SK-N-SH treated with all-trans-retinoic acid at 6 μM for 48 hours (cell line): ENCODE measurements at regions not wholly inside any gene's neighbourhood (a gene's known extent, or its start where the extent isn't known, plus 50 kb on each side); places are given as distances from the start of the nearest gene placed in this dataset.

ENCODE experiments used
- ATAC-seq: fragments of 200-7000 bp; cut with Tn5 transposase; 3 replicates; pipeline ENCODE4 v1.9.1; 2020; ENCODE audit warnings: mild to moderate bottlenecking, moderate library complexity
- ARNTL ChIP-seq: fragments of 450-650 bp; formaldehyde crosslinking; IDR thresholded peaks from 2 replicates; pipeline ENCODE4 v1.5.0; 2020; ENCODE audit warnings: low read depth, mild to moderate bottlenecking, moderate library complexity, borderline replicate concordance
- BACH2 ChIP-seq: fragments of 250-450 bp; sonication (Bioruptor Pico); IDR thresholded peaks from 2 replicates; pipeline ENCODE4 v1.9.0; 2021; ENCODE audit warnings: mild to moderate bottlenecking, borderline replicate concordance
- CSDC2 ChIP-seq: fragments of 250-450 bp; sonication (Bioruptor Pico); IDR thresholded peaks from 2 replicates; pipeline ENCODE4 v1.5.0; 2020; ENCODE audit warnings: mild to moderate bottlenecking, moderate library complexity
- ESRRG ChIP-seq: fragments of 250-450 bp; sonication (Bioruptor Pico); IDR thresholded peaks from 2 replicates; pipeline ENCODE4 v1.6.1; 2021; ENCODE audit warnings: mild to moderate bottlenecking
- GLIS3 ChIP-seq: fragments of 250-450 bp; sonication (Bioruptor Pico); IDR thresholded peaks from 2 replicates; pipeline ENCODE4 v1.5.0; 2020; ENCODE audit warnings: mild to moderate bottlenecking, moderate library complexity
- OSR1 ChIP-seq: fragments of 250-450 bp; sonication (Bioruptor Pico); IDR thresholded peaks from 2 replicates; pipeline ENCODE4 v1.8.0; 2022; ENCODE audit warnings: moderate library complexity, mild to moderate bottlenecking, inconsistent platforms
- PPARA ChIP-seq: fragments of 250-450 bp; sonication (Bioruptor Pico); IDR thresholded peaks from 2 replicates; pipeline ENCODE4 v1.5.0; 2020; ENCODE audit warnings: mild to moderate bottlenecking, borderline replicate concordance
- RARB ChIP-seq: fragments of 250-450 bp; sonication (Bioruptor Pico); IDR thresholded peaks from 2 replicates; pipeline ENCODE4 v1.8.0; 2021; ENCODE audit warnings: mild to moderate bottlenecking, moderate library complexity
- SNAI2 ChIP-seq: fragments of 250-450 bp; sonication (Bioruptor Pico); IDR thresholded peaks from 2 replicates; pipeline ENCODE4 v1.5.0; 2020; ENCODE audit warnings: mild to moderate bottlenecking, moderate library complexity
- TCF4 ChIP-seq: fragments of 250-450 bp; sonication (Bioruptor Pico); IDR thresholded peaks from 2 replicates; pipeline ENCODE4 v1.8.0; 2021; ENCODE audit warnings: mild to moderate bottlenecking, moderate library complexity, borderline replicate concordance
- TOX ChIP-seq: fragments of 250-450 bp; sonication (Bioruptor Pico); IDR thresholded peaks from 2 replicates; pipeline ENCODE4 v1.8.0; 2021; ENCODE audit warnings: mild to moderate bottlenecking, moderate library complexity, borderline replicate concordance
- ZC3H10 ChIP-seq: fragments of 250-450 bp; sonication (Bioruptor Pico); IDR thresholded peaks from 2 replicates; pipeline ENCODE4 v1.5.1; 2021; ENCODE audit warnings: mild to moderate bottlenecking, moderate library complexity
- ZFP3 ChIP-seq: fragments of 250-450 bp; sonication (Bioruptor Pico); IDR thresholded peaks from 2 replicates; pipeline ENCODE4 v1.5.0; 2020; ENCODE audit warnings: mild to moderate bottlenecking, moderate library complexity
- ZFP30 ChIP-seq: fragments of 450-650 bp; formaldehyde crosslinking; IDR thresholded peaks from 2 replicates; pipeline ENCODE4 v1.5.0; 2022; ENCODE audit warnings: mild to moderate bottlenecking, moderate library complexity
- ZNF565 ChIP-seq: fragments of 450-650 bp; formaldehyde crosslinking; conservative IDR thresholded peaks from 2 replicates; pipeline ENCODE4 v1.5.0; 2020; ENCODE audit warnings: low read depth, mild to moderate bottlenecking, moderate library complexity
- ZNF70 ChIP-seq: fragments of 450-650 bp; formaldehyde crosslinking; IDR thresholded peaks from 2 replicates; pipeline ENCODE4 v1.5.0; 2020; ENCODE audit warnings: mild to moderate bottlenecking, moderate library complexity
- ZNF8 ChIP-seq: fragments of 450-650 bp; formaldehyde crosslinking; IDR thresholded peaks from 2 replicates; pipeline ENCODE4 v1.5.0; 2020; ENCODE audit warnings: mild to moderate bottlenecking, moderate library complexity
- TF ChIP-seq, protein P1 (sequence below): fragments of 250-450 bp; sonication (Bioruptor Pico); IDR thresholded peaks from 2 replicates; pipeline ENCODE4 v1.8.0; 2020; ENCODE audit warnings: mild to moderate bottlenecking, moderate library complexity, borderline replicate concordance
- TF ChIP-seq, protein P2 (sequence below): fragments of 250-450 bp; sonication (Bioruptor Pico); IDR thresholded peaks from 2 replicates; pipeline ENCODE4 v1.5.1; 2020; ENCODE audit warnings: low read depth, mild to moderate bottlenecking, moderate library complexity
- TF ChIP-seq, protein P3 (sequence below): fragments of 250-450 bp; sonication (Bioruptor Pico); IDR thresholded peaks from 2 replicates; pipeline ENCODE4 v1.5.0; 2020; ENCODE audit warnings: mild to moderate bottlenecking, moderate library complexity
- TF ChIP-seq, protein P4 (sequence below): fragments of 250-450 bp; sonication (Bioruptor Pico); IDR thresholded peaks from 2 replicates; pipeline ENCODE4 v1.5.1; 2021; ENCODE audit warnings: mild to moderate bottlenecking, moderate library complexity
- TF ChIP-seq, protein P5 (sequence below): fragments of 250-450 bp; sonication (Bioruptor Pico); IDR thresholded peaks from 2 replicates; pipeline ENCODE4 v1.8.0; 2021; ENCODE audit warnings: low read depth, mild to moderate bottlenecking, moderate library complexity, borderline replicate concordance

DNA sequence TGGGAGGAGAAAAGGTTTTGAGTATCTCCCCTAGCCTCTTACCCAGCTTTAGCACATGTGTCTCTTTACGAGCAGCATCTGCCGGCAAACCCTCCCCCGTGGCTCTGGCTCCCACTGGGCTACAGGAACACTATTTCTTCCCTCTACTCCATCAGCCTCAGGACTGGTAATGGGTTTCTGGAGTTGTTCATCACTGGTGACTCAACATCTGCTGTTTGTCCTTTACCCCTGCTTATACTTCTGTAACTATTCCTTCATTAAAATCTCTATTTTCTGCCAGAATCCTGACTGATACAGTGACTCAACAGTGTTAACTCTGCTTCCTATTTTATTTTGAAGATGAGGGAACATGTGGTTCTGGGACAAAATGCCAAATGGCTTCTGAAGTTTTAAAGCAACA lies 437.3 kb upstream of the HTR2A start (continued):
- TF ChIP-seq, protein P1, sequence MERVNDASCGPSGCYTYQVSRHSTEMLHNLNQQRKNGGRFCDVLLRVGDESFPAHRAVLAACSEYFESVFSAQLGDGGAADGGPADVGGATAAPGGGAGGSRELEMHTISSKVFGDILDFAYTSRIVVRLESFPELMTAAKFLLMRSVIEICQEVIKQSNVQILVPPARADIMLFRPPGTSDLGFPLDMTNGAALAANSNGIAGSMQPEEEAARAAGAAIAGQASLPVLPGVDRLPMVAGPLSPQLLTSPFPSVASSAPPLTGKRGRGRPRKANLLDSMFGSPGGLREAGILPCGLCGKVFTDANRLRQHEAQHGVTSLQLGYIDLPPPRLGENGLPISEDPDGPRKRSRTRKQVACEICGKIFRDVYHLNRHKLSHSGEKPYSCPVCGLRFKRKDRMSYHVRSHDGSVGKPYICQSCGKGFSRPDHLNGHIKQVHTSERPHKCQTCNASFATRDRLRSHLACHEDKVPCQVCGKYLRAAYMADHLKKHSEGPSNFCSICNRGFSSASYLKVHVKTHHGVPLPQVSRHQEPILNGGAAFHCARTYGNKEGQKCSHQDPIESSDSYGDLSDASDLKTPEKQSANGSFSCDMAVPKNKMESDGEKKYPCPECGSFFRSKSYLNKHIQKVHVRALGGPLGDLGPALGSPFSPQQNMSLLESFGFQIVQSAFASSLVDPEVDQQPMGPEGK (CRISPR knock-in tag): no peak
- no peak for TF ChIP-seq ESRRG (CRISPR knock-in tag)
- TF ChIP-seq OSR1 (CRISPR knock-in tag): no peak
- TF ChIP-seq GLIS3 (CRISPR knock-in tag): no peak

DNA sequence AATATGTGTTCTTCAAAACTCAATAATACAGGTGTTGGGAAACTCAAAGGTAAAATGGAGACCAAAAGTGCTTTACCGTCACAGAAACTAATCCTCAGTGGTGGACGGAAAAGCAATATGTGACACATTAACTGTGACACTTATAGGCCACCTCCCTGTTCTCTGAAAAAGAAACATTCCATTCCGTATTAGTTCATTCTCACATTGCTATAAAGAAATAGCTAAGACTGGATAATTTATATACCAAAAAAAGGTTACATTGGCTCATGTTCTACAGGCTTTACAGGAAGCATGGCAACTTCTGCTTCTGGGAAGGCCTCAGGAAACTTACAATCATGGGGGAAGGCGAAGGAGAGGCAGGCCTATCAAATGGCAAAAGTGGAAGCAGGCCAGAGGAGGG lies 435.3 kb upstream of the HTR2A start:
- ATAC-seq: no peak
- no peak for TF ChIP-seq ZNF565 (CRISPR knock-in tag)
- no peak for TF ChIP-seq SNAI2 (CRISPR knock-in tag)
- no peak for TF ChIP-seq ZFP30 (CRISPR knock-in tag)
- no peak for TF ChIP-seq ZNF70
- TF ChIP-seq OSR1 (CRISPR knock-in tag): no peak
- TF ChIP-seq, protein P2, sequence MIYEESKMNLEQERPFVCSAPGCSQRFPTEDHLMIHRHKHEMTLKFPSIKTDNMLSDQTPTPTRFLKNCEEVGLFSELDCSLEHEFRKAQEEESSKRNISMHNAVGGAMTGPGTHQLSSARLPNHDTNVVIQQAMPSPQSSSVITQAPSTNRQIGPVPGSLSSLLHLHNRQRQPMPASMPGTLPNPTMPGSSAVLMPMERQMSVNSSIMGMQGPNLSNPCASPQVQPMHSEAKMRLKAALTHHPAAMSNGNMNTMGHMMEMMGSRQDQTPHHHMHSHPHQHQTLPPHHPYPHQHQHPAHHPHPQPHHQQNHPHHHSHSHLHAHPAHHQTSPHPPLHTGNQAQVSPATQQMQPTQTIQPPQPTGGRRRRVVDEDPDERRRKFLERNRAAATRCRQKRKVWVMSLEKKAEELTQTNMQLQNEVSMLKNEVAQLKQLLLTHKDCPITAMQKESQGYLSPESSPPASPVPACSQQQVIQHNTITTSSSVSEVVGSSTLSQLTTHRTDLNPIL (CRISPR knock-in tag): no peak
- no peak for TF ChIP-seq TCF4 (CRISPR knock-in tag)
- TF ChIP-seq BACH2 (CRISPR knock-in tag): no peak
- TF ChIP-seq, protein P3, sequence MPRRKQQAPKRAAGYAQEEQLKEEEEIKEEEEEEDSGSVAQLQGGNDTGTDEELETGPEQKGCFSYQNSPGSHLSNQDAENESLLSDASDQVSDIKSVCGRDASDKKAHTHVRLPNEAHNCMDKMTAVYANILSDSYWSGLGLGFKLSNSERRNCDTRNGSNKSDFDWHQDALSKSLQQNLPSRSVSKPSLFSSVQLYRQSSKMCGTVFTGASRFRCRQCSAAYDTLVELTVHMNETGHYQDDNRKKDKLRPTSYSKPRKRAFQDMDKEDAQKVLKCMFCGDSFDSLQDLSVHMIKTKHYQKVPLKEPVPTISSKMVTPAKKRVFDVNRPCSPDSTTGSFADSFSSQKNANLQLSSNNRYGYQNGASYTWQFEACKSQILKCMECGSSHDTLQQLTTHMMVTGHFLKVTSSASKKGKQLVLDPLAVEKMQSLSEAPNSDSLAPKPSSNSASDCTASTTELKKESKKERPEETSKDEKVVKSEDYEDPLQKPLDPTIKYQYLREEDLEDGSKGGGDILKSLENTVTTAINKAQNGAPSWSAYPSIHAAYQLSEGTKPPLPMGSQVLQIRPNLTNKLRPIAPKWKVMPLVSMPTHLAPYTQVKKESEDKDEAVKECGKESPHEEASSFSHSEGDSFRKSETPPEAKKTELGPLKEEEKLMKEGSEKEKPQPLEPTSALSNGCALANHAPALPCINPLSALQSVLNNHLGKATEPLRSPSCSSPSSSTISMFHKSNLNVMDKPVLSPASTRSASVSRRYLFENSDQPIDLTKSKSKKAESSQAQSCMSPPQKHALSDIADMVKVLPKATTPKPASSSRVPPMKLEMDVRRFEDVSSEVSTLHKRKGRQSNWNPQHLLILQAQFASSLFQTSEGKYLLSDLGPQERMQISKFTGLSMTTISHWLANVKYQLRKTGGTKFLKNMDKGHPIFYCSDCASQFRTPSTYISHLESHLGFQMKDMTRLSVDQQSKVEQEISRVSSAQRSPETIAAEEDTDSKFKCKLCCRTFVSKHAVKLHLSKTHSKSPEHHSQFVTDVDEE: no peak
- TF ChIP-seq ZC3H10 (CRISPR knock-in tag): no peak
- TF ChIP-seq, protein P4, sequence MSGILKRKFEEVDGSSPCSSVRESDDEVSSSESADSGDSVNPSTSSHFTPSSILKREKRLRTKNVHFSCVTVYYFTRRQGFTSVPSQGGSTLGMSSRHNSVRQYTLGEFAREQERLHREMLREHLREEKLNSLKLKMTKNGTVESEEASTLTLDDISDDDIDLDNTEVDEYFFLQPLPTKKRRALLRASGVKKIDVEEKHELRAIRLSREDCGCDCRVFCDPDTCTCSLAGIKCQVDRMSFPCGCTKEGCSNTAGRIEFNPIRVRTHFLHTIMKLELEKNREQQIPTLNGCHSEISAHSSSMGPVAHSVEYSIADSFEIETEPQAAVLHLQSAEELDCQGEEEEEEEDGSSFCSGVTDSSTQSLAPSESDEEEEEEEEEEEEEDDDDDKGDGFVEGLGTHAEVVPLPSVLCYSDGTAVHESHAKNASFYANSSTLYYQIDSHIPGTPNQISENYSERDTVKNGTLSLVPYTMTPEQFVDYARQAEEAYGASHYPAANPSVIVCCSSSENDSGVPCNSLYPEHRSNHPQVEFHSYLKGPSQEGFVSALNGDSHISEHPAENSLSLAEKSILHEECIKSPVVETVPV (CRISPR knock-in tag): no peak
- TF ChIP-seq PPARA: no peak
- no peak for TF ChIP-seq TOX (CRISPR knock-in tag)
- no peak for TF ChIP-seq GLIS3 (CRISPR knock-in tag)
- TF ChIP-seq ESRRG (CRISPR knock-in tag): no peak
- no peak for TF ChIP-seq ARNTL
- TF ChIP-seq RARB (CRISPR knock-in tag): no peak
- TF ChIP-seq, protein P5, sequence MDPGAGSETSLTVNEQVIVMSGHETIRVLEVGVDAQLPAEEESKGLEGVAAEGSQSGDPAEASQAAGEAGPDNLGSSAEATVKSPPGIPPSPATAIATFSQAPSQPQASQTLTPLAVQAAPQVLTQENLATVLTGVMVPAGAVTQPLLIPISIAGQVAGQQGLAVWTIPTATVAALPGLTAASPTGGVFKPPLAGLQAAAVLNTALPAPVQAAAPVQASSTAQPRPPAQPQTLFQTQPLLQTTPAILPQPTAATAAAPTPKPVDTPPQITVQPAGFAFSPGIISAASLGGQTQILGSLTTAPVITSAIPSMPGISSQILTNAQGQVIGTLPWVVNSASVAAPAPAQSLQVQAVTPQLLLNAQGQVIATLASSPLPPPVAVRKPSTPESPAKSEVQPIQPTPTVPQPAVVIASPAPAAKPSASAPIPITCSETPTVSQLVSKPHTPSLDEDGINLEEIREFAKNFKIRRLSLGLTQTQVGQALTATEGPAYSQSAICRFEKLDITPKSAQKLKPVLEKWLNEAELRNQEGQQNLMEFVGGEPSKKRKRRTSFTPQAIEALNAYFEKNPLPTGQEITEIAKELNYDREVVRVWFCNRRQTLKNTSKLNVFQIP: no peak
- no peak for TF ChIP-seq ZNF8 (CRISPR knock-in tag)
- no peak for TF ChIP-seq ZFP3 (CRISPR knock-in tag)

DNA sequence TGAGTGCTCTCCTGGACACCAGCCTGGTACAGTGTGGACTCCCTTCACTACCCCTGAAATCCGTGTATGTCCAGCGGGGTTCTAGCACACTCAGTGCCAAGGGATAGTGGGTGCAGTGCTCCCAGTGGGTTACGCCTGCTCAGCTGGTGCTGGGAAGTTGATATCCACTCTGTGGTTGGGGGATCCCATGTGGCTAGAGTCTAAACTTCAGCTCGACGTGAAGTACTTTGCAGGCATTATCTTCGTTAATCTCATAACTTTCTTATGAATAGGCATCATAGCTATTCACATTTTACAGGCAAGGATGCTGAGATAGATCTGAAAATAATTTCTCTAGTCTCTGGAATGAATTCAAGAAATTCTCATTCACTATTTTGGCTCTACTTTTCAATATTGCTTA lies 433.2 kb upstream of the HTR2A start:
- peak; percentile 52 for ATAC-seq
- TF ChIP-seq ZFP30 (CRISPR knock-in tag) (no peak), TOX (CRISPR knock-in tag) (no peak), ZNF70 (no peak), ZC3H10 (CRISPR knock-in tag) (no peak), RARB (CRISPR knock-in tag) (no peak), ZNF565 (CRISPR knock-in tag) (no peak), TCF4 (CRISPR knock-in tag) (no peak), OSR1 (CRISPR knock-in tag) (no peak), SNAI2 (CRISPR knock-in tag) (no peak), CSDC2 (CRISPR knock-in tag) (no peak), ESRRG (CRISPR knock-in tag) (no peak), ZFP3 (CRISPR knock-in tag) (no peak)
- TF ChIP-seq, protein P1 (CRISPR knock-in tag): no peak
- TF ChIP-seq, protein P3: no peak
- TF ChIP-seq, protein P2 (CRISPR knock-in tag): no peak
